ENCODE measurements at regions not wholly inside any gene's neighbourhood (a gene's known extent, or its start where the extent isn't known, plus 50 kb on each side); places are given as distances from the start of the nearest gene placed in this dataset.

- peak; percentile 61 for DNase-seq (ENCODE audit: low read depth)
- no peak overlapping the region for H3K4me3 ChIP-seq (ENCODE audit: low read depth, low read length)
- no peak for TF ChIP-seq CTCF (conservative IDR thresholded peaks at IDR 0.05; ENCODE audit: low read depth, low read length)
Observed at GRCh38 chr2:180203972-180204371, 196.9 kb upstream of the CWC22 start.

- DNase-seq (ENCODE audit: low read depth) = no peak
- H3K4me3 ChIP-seq (ENCODE audit: low read depth, low read length) = no peak overlapping the region
- TF ChIP-seq CTCF (conservative IDR thresholded peaks at IDR 0.05; ENCODE audit: low read depth, low read length) = no peak
Observed at GRCh38 chr2:180202467-180202951, 195.4 kb upstream of the CWC22 start.

GRCh38 chr2:180196419-180196977, 189.4 kb upstream of the CWC22 start:
- no peak overlapping the region for H3K4me3 ChIP-seq (ENCODE audit: low read depth, low read length)
- no peak for DNase-seq (ENCODE audit: low read depth)
- TF ChIP-seq CTCF (conservative IDR thresholded peaks at IDR 0.05; ENCODE audit: low read depth, low read length) = no peak

- no peak overlapping the region for H3K4me3 ChIP-seq (ENCODE audit: low read depth, low read length)
- DNase-seq (ENCODE audit: low read depth) = no peak
- no peak for TF ChIP-seq CTCF (conservative IDR thresholded peaks at IDR 0.05; ENCODE audit: low read depth, low read length)
Observed at GRCh38 chr2:180195847-180196246, 188.8 kb upstream of the CWC22 start.

GRCh38 chr2:180191432-180192124, 184.5 kb upstream of the CWC22 start:
- no peak for TF ChIP-seq CTCF (conservative IDR thresholded peaks at IDR 0.05; ENCODE audit: low read depth, low read length)
- no peak overlapping the region for H3K4me3 ChIP-seq (ENCODE audit: low read depth, low read length)
- DNase-seq (ENCODE audit: low read depth) = no peak

- H3K4me3 ChIP-seq (ENCODE audit: low read depth, low read length) = no peak overlapping the region
- DNase-seq (ENCODE audit: low read depth) = no peak
- no peak for TF ChIP-seq CTCF (conservative IDR thresholded peaks at IDR 0.05; ENCODE audit: low read depth, low read length)
Observed at GRCh38 chr2:180190851-180191250, 183.8 kb upstream of the CWC22 start.

GRCh38 chr2:180187611-180188010, 180.5 kb upstream of the CWC22 start:
- DNase-seq (ENCODE audit: low read depth) = no peak
- H3K4me3 ChIP-seq (ENCODE audit: low read depth, low read length) = no peak overlapping the region

More at GRCh38 chr2:180187611-180188010, 180.5 kb upstream of the CWC22 start:
- no peak for TF ChIP-seq CTCF (conservative IDR thresholded peaks at IDR 0.05; ENCODE audit: low read depth, low read length)
